Spleen (tissue), 11 donors: ENCODE measurements at regions not wholly inside any gene's neighbourhood (a gene's known extent, or its start where the extent isn't known, plus 50 kb on each side); places are given as distances from the start of the nearest gene placed in this dataset.

Experiments
- DNase-seq: peaks from one replicate; pipeline ENCODE4 v3.0.0-alpha.2; 2020
- H3K27ac ChIP-seq, 8 donors: fragments of 200-600 bp; sonication (generic) in 7 of 8; 1 replicate in 4 of 8; 2 replicates in 4 of 8; pipeline versions ENCODE4 v1.5.0 to v1.8.0; 2016 to 2021; ENCODE audit warnings: inconsistent platforms in 4 of 8, mild to moderate bottlenecking in 4 of 8, moderate library complexity in 1 of 8
- H3K27me3 ChIP-seq, 7 donors: fragments of 200-600 bp; sonication (generic) in 6 of 7; replicated peaks in 1 of 7; 1 replicate in 4 of 7; 2 replicates in 3 of 7; pipeline versions ENCODE4 v1.5.0 to v1.8.0; 2016 to 2021; ENCODE audit warnings: inconsistent platforms in 3 of 7, mild to moderate bottlenecking in 1 of 7
- H3K36me3 ChIP-seq, 6 donors: fragments of 200-600 bp; sonication (generic) in 5 of 6; 1 replicate in 4 of 6; 2 replicates in 2 of 6; pipeline versions ENCODE4 v1.5.0 to v1.8.0; 2016 to 2021; ENCODE audit warnings: inconsistent platforms in 2 of 6
- H3K4me1 ChIP-seq, 6 donors: fragments of 200-600 bp; sonication (generic) in 5 of 6; 1 replicate in 3 of 6; 2 replicates in 3 of 6; pipeline versions ENCODE4 v1.5.0 to v1.8.0; 2016 to 2021; ENCODE audit warnings: inconsistent platforms in 3 of 6
- H3K4me3 ChIP-seq, 8 donors: fragments of 200-600 bp; sonication (generic) in 7 of 8; 1 replicate in 4 of 8; 2 replicates in 4 of 8; pipeline versions ENCODE4 v1.5.0 to v1.8.0; 2016 to 2021; ENCODE audit warnings: inconsistent platforms in 4 of 8, mild to moderate bottlenecking in 4 of 8, moderate library complexity in 2 of 8
- H3K9me3 ChIP-seq, 8 donors: fragments of 200-600 bp; sonication (generic) in 7 of 8; 1 replicate in 4 of 8; 2 replicates in 4 of 8; pipeline versions ENCODE4 v1.5.0 to v1.8.0; 2016 to 2021; ENCODE audit warnings: inconsistent platforms in 4 of 8
- CTCF ChIP-seq, 11 experiments: fragments of 200-600 bp in 7 of 11; fragments of 450-650 bp in 4 of 11; sonication (generic) in 4 of 11; IDR thresholded peaks in 8 of 11; conservative IDR thresholded peaks in 3 of 11; 1 replicate in 7 of 11; 2 replicates in 4 of 11; pipeline versions ENCODE4 v1.4.0 to v1.8.0; 2016 to 2021; ENCODE audit warnings: antibody characterized with exemption in 11 of 11, inconsistent platforms in 4 of 11, mild to moderate bottlenecking in 1 of 11
- POLR2A ChIP-seq, 3 donors: fragments of 450-650 bp; IDR thresholded peaks; one replicate each; pipeline ENCODE4 v1.5.1; 2017; ENCODE audit warnings: antibody characterized with exemption in 3 of 3, mild to moderate bottlenecking in 1 of 3
- POLR2AphosphoS5 ChIP-seq, 3 donors: sonication (generic); formaldehyde crosslinking; IDR thresholded peaks; one replicate each; pipeline ENCODE4 v1.5.1; 2017; ENCODE audit warnings: antibody characterized with exemption in 3 of 3
- WGBS, 5 donors: extraction: QIAGEN DNeasy Blood & Tissue Kit in 3 of 5; methylation state at CpG; one replicate each; pipeline versions ENCODE4 v1.1.5 to v1.1.7; 2013 to 2018; 5-methylcytosine and 5-hydroxymethylcytosine counted together
- intact Hi-C: fragments of 100-400 bp; cut with DNase I; formaldehyde crosslinking; loops from one replicate; pipeline ENCODE4 v1.15.0; 2023; ENCODE audit warnings: low total_unique reads
- donor health status: healthy with polysubstance abuse.
- donor health status: DM: no; HTN: no; CAD: no; lungs with moderate emphysema.
- donor health status: DM: no; HTN: no; CAD: no.
- donor health status: Bipolar disorder and iron deficiency.
- donor health status: healthy.
- donor health status: DM: no; HTN: no; CAD: no.
- donor health status: DM: yes; HTN: yes; CAD: no.

DNA sequence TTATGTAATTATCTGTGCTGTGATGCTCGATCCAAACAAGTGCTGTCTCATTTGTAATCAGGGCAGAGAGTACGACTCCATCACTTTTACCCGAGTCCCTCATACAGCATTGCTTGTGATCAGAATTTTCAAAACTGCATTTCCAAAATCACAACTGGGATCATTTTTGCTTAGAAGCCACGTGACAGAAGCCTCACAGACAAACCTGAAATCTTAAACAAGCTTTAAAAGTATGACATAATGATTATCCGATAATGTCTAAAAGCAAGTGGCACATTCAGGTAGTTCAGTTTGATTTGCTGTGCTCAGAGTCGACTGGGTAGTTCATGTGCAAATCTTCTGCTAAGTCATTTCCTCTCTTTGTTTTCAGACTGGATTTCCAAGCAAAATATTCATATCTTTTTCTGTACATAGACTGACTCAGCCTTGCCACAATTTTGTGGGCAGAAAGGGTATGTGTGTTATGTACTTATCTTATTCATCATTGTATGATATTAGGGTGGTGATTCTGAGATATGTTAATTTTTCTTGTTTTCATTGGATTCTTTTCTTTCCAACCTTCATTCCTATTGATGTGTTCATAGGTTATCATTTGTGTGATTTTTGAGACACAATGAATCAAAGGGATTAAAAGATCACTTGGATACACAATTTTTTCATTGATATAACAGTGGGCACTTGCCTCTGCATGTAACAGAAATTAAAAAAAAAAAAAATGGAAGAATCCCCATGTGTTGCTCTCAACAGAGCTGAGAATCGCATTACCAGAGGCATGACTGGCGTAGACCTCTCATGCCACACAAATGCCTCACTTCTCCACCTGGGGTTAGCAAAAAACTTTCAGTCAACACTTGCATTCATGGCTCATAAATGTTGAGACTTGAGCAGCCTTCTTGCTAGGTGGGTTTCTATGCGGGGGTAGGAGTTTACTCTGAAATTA is 355.7 kb downstream of the LTN1 start:
- no peak overlapping the region for H3K27ac ChIP-seq
- TF ChIP-seq CTCF (IDR thresholded peaks at IDR 0.05 in 8 of 11, conservative IDR thresholded peaks at IDR 0.05 in 3 of 11) (no peak), POLR2A (IDR thresholded peaks at IDR 0.05) (no peak)
- no peaks in the 10 kb centered on the region for H3K36me3 ChIP-seq
- no peaks in the 10 kb centered on the region for H3K27me3 ChIP-seq
- intact Hi-C loops, result no loop called here
- WGBS, 5 donors, result 57 to 68% (median 63%) methylated on average over 9 of the region's 9 CpGs
- H3K4me3 ChIP-seq, result no peak overlapping the region
- peaks cover 0 to 6% (median 0%) of the 10 kb centered on the region in 6 donors for H3K4me1 ChIP-seq
- DNase-seq, result no peak
- H3K9me3 ChIP-seq, result no peaks in the 10 kb centered on the region

DNA sequence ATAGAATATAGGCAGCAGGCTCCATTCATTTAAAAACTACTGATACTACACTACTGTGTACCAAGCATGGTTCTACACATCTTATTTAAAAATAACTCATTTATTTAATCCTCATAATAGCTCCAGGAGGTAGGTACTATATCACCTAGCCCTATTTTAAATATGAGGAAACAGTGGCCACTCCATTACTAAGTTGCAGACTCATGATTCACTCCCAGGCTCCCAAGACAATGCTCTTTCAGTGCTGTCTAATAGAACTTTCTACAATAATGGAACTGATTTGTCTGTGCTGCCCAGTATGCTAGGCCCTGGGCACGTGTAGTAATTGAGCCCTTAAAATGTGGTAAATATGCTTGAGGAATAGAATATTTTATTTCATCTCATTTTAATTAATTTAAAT is 357.1 kb downstream of the LTN1 start:
- Histone ChIP-seq H3K36me3 (no peaks in the 10 kb centered on the region), H3K27me3 (no peaks in the 10 kb centered on the region), H3K4me1 (peaks cover 0 to 6% (median 0%) of the 10 kb centered on the region in 6 donors), H3K9me3 (no peaks in the 10 kb centered on the region), H3K27ac (no peak overlapping the region), H3K4me3 (no peak overlapping the region)
- 88 to 95% (median 91%) methylated on average over 1 of the region's 1 CpG for WGBS, 5 donors
- no peak for DNase-seq
- TF ChIP-seq CTCF (IDR thresholded peaks at IDR 0.05 in 8 of 11, conservative IDR thresholded peaks at IDR 0.05 in 3 of 11), result no peak
- no peak for TF ChIP-seq POLR2AphosphoS5 (IDR thresholded peaks at IDR 0.05)
- TF ChIP-seq POLR2A (IDR thresholded peaks at IDR 0.05), result no peak
- intact Hi-C loops, result no loop called here

GRCh38 chr21:28633839-28634555 is 358.7 kb downstream of the LTN1 start:
- peak in 1 of 3 donors; percentile 15 for TF ChIP-seq POLR2AphosphoS5 (IDR thresholded peaks at IDR 0.05)
- no peak for TF ChIP-seq POLR2A (IDR thresholded peaks at IDR 0.05)
- peak overlapping the region in 4 of 8 donors; percentile 20 to 70 (median 44) for H3K27ac ChIP-seq
- WGBS, 5 donors, result 32 to 55% (median 51%) methylated on average over 12 of the region's 12 CpGs
- H3K4me1 ChIP-seq, result peaks cover 0 to 6% (median 0%) of the 10 kb centered on the region in 6 donors
- H3K9me3 ChIP-seq, result no peaks in the 10 kb centered on the region
- no peak for DNase-seq
- no peaks in the 10 kb centered on the region for H3K36me3 ChIP-seq
- no peak overlapping the region for H3K4me3 ChIP-seq
- H3K27me3 ChIP-seq, result no peaks in the 10 kb centered on the region
- intact Hi-C loops, result no loop called here

- Histone ChIP-seq H3K4me3 (no peak overlapping the region), H3K27me3 (no peaks in the 10 kb centered on the region), H3K4me1 (peaks cover 0 to 6% (median 0%) of the 10 kb centered on the region in 6 donors), H3K36me3 (no peaks in the 10 kb centered on the region), H3K9me3 (no peaks in the 10 kb centered on the region), H3K27ac (peak overlapping the region in 2 of 8 donors; percentile 19 to 70)
- intact Hi-C loops, result no loop called here
- DNase-seq, result no peak
- WGBS, 5 donors, result 71 to 85% (median 74%) methylated on average over 3 of the region's 3 CpGs
- TF ChIP-seq POLR2AphosphoS5 (IDR thresholded peaks at IDR 0.05), result no peak
- no peak for TF ChIP-seq CTCF (IDR thresholded peaks at IDR 0.05 in 8 of 11, conservative IDR thresholded peaks at IDR 0.05 in 3 of 11)
- no peak for TF ChIP-seq POLR2A (IDR thresholded peaks at IDR 0.05)
These were observed 359.8 kb downstream of the LTN1 start for GRCh38 chr21:28632755-28633408.
